CD4-positive, alpha-beta T cell treated with Interleukin-15 for 1 hour (primary cell): ENCODE measurements at regions not wholly inside any gene's neighbourhood (a gene's known extent, or its start where the extent isn't known, plus 50 kb on each side); places are given as distances from the start of the nearest gene placed in this dataset.

ENCODE experiments used
- DNase-seq: peaks from one replicate; pipeline ENCODE4 v3.0.0-alpha.2; 2020

- no peak for DNase-seq
Measured at GRCh38 chr6:164419099-164419498, 890.3 kb downstream of the C6orf118 start.

DNA sequence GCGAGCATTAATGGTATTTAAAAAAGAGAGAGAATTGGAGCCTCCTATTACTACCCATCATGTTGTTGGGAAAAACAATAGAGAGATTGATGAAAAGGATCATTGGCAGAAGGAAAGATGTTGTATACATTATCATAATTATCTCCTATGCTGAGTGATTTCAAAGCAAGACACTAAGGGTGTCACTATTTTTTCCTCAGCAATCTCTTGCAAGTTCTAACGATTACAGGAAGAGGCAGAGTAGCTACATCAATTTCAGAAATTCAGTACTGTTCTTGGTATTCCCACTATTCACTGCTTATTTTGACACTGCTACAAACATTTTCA lies 891.2 kb downstream of the C6orf118 start:
- DNase-seq: no peak

DNA sequence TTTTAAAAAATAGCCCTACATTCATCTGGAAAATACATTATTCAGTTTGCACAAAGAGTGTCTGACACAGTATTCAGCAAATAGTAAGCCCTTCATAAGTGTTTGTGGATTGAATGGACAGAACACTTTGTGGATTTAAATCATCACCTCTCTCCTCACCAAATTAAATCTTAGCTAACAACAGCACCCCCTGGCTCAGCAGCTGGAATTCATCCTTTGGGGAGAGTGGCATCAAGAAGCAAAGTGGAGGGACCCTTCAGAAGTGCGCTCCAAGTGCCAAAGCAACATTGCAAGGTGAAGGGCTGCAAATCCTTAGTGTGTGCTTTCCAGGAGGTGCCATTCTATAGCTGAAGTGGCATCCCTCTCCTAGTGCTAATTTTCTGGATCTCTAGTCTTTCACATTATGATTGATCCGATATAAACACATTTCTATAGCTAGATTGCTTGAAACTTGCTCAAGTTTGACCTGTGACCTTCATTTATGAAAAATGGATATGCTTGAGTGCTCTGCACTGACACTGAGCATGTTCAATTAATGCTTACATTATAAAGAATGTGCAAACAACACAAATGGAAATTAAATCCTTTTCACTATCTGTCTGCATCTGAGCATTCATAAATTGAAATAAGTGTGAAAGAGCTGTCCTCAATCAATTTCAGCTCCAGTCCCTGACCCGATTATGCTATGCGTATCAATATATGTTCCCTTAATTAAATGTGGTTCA lies 891.7 kb downstream of the C6orf118 start:
- DNase-seq: no peak

- no peak for DNase-seq
Measured at GRCh38 chr6:164415832-164416563, 893.4 kb downstream of the C6orf118 start.

- no peak for DNase-seq
Measured at GRCh38 chr6:164414695-164415094, 894.7 kb downstream of the C6orf118 start.

DNA sequence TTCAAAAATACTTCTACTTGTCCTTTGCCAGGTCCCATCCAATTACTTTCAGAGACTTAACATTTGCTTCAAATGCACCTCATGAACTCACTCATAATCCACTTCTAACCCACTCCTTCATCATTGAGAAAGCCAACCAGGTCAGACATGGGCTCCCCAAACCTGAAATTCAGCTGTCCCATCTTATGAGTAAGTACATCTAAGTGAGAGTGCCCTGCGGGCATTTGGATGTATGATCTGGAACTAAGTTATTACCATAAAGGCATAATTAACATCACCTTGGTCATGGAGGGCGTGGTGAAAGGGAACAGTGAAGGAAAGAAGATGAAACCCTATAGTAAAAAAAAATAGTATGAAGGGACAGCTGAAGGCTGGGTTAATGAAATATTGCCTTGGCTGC lies 896.8 kb downstream of the C6orf118 start:
- no peak for DNase-seq

DNA sequence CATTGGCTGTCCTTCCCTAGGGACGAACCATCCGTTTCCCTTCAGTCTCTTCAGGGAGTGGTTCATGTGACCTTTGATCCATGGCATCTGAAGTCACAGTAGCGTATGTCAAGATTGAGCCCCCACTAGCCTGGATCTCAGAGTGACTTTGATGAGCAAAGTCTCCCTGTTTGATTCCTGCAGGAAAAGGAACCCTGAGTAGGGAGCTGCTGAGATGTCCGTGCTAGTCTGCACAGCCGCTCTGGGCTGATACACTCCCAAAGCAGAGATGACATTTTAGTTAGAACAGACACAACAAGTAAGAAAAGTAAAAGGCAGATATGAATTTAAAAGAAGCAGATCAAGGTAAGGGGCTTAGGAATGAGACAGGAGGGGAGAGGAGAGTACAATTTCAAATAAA lies 899.4 kb downstream of the C6orf118 start:
- no peak for DNase-seq

- no peak for DNase-seq
Measured at GRCh38 chr6:164409309-164410009, 899.9 kb downstream of the C6orf118 start.

GRCh38 chr6:164408868-164409267 lies 900.5 kb downstream of the C6orf118 start:
- no peak for DNase-seq

DNA sequence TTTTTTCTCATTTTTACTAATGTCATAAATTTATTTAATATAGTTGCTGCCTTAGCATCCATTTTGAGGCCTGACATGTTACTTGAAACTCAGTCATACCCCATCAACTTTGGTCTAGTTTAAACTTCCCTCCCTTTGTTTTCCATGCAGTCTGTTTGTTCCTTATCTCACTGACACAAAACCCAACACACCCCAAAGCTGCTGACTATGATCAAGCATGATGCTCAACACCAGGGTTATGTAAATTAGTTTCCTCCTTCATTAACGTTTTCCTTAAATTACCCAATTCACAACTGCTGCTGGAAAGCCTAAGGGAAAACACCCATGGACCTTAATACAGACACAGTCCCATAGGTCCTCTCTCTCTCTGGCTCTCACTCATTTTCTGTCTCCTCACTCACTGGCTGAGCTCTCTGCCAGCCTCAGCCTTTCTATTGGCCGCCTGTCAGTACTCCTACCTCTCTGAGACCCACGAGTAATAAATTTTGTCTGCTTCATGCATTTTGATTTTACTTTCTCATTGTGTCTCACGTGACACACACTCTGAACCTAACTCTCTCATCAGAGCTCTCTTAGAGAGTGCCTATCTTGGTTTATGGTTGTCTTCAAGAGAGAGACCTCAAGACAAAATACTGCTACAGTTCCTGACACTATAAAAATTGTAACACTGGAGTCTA lies 904.5 kb downstream of the C6orf118 start:
- no peak for DNase-seq

- no peak for DNase-seq
Measured at GRCh38 chr6:164401871-164402270, 907.5 kb downstream of the C6orf118 start.

GRCh38 chr6:164398647-164399046 lies 910.8 kb downstream of the C6orf118 start:
- DNase-seq: no peak

DNA sequence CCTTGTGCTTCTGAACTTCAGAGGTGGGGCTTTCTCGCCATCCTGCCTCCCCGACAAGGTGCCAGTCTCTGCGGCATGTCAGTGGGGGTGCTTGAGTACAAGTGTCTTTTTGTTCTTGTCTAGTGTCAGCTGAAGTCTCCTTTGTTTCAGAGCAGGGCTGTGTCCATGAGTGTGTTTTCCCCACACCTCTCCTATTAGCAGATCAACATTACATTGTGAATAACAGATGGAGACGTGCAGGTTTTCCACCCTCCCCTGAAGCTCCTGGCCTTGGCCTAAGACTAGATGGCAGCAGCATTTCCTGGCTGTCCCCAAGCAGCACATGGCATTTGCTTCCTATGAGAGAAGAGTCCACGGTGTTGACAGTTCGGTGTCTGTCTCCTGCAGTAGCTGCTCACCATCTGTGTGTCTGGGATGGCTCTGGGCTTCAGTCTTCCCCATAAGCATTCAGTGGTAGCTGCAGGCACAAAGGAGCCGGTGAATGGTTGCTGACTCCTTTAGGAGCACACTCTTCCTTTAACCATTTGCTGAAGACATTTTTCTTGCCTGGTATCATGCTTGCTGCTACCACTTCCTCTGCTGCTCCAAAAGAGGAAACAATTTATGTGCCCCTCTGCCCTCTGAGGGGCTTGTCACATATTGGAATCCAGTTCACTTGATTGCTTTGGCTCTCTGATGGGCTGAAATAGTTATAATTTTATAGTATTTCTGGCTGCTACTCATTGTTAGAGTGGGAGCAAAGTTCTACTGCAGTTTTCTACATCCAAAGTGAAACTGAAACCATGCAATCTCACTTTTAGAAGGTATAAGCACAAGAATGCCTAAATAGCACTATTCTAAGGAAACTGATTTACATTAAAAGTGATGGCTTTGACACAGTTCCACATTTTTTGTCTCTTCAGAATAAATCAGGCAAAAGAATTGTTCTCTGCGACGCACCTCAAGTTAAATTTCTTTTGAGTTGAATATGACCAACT lies 913.0 kb downstream of the C6orf118 start:
- DNase-seq: no peak

GRCh38 chr6:164379795-164380194 lies 929.6 kb downstream of the C6orf118 start:
- DNase-seq: no peak

DNA sequence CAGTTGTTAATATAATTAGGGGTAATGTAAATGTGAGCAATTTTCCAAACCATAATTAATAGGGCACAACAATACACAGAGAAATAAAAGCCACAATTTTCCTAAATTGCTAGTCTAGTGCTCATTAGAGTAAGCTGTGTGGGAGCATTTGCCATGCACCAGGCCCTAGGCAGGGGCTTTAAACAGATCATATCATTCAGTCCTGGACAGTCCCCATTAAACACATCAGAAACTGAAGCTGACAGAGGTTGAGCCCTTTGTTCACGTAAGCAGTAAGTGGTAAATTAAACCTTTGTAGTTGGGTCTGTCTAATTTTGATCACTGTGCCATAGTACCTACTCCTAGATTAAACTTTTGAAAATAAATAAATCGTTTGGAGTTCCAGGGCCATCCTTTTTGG lies 931.1 kb downstream of the C6orf118 start:
- DNase-seq: no peak

DNA sequence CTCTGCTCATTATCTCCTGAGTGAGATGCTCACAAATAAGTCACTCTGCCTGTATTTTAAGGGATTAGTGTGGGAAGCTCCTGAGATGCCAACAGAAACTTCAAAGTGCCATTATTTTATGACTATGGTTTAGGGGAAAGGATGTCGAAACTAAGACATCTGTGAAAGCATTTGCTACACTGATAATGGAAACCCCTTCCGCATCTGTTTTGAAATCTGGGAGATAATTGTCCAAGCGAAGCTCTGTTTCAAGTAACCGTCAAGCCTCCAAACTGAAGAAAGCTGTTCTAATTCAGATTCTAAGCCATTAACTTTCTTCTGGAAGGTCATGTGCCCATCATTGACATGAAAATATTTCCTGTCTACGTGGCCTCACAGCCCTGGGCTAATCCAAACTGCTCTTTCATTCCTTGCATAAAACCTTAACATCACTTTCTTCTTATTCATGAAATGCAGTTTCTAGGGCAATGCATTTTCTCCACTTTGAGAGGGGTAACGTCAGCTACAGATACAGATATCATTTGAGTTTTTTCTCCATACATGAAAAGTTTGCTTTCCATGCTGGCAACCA lies 932.0 kb downstream of the C6orf118 start:
- DNase-seq: no peak

DNA sequence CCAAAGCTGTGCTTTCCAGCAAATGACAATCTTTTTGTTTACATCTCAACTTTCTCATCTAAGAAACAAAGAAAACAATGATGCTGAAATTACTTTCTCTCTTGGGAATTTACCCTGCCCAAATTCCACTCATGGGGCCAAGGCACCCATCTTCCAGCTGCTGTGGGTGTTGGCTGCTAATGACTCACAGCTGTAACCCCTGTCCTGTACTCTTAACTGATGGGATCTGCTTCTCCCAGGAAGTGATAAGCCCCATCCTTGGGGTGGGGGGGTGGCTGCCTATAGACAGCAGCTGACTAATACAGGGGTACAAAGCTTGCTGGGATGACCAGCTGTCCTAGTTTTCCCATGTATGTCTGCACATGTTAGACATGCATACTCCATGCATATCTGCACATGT lies 938.6 kb downstream of the C6orf118 start:
- DNase-seq: no peak

GRCh38 chr6:164359441-164359840 lies 944.9 kb downstream of the QKI start:
- no peak for DNase-seq

- no peak for DNase-seq
Measured at GRCh38 chr6:164359036-164359435, 944.5 kb downstream of the QKI start.

DNA sequence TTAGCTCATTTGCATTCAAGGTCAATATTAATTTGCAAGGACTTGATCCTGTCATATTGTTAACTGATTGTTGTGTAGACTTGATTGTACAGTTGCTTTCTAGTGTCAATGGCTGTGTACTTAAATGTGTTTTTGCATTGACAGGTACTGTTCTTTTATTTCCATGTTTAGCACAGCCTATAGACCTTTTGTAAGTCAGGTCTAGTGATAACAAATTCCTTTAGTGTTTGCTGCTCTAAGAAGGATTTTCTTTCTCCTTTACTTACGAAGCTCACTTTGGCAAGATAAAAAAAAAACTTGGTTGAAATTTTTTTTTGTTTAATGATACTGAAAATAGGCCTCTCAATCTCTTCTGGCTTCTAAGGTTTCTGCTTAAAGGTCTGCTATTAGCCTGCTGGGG lies 942.3 kb downstream of the QKI start:
- no peak for DNase-seq

DNA sequence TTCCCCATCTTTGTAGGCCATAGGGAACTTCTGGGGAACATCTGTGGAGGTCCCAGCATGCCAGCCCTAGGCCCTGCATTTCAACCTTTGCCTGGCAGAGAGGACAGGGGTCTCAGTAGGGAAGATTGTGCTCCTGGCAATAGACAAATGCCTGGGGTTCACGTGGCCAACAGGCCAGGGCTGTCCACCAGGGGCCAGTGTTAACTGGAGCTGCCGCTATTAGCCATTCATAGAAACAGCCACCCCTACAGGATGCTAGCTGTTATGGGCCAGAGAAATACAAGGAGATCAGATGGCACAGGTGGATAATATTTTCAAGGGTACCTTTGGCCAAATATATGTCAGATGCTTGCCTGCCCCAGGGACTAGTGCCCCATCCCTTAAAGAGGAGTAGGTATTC lies 932.9 kb downstream of the QKI start:
- DNase-seq: no peak

GRCh38 chr6:164346631-164347030 lies 932.1 kb downstream of the QKI start:
- DNase-seq: no peak
